Heart left ventricle (tissue), 16 donors: ENCODE measurements at regions not wholly inside any gene's neighbourhood (a gene's known extent, or its start where the extent isn't known, plus 50 kb on each side); places are given as distances from the start of the nearest gene placed in this dataset.

Source experiments
- ATAC-seq, 4 donors: fragments of 200-7000 bp; cut with Tn5 transposase; one replicate each; pipeline ENCODE4 v1.9.1; 2020 to 2022; ENCODE audit warnings: moderate library complexity in 4 of 4, mild to moderate bottlenecking in 3 of 4, moderate number of reproducible peaks in 1 of 4
- DNase-seq, 5 donors: peaks; one replicate each; pipeline ENCODE4 v3.0.0-alpha.2; 2020
- H3K27ac ChIP-seq, 12 donors: fragments of 200-600 bp; sonication (generic) in 4 of 12; one replicate each; pipeline versions ENCODE4 v1.5.0 to v1.8.0; 2016 to 2022; ENCODE audit warnings: mild to moderate bottlenecking in 2 of 12
- H3K27me3 ChIP-seq, 9 donors: fragments of 200-600 bp; sonication (generic) in 2 of 9; one replicate each; pipeline versions ENCODE4 v1.5.1 to v1.8.0; 2016 to 2022; ENCODE audit warnings: mild to moderate bottlenecking in 3 of 9
- H3K36me3 ChIP-seq, 9 donors: fragments of 200-600 bp; sonication (generic) in 2 of 9; one replicate each; pipeline versions ENCODE4 v1.5.0 to v1.8.0; 2018 to 2022; ENCODE audit warnings: mild to moderate bottlenecking in 2 of 9
- H3K4me1 ChIP-seq, 12 donors: fragments of 200-600 bp; sonication (generic) in 4 of 12; one replicate each; pipeline versions ENCODE4 v1.5.0 to v1.8.0; 2016 to 2022; ENCODE audit warnings: mild to moderate bottlenecking in 3 of 12
- H3K4me3 ChIP-seq, 12 donors: fragments of 200-600 bp; sonication (generic) in 4 of 12; one replicate each; pipeline versions ENCODE4 v1.5.0 to v1.8.0; 2017 to 2022; ENCODE audit warnings: mild to moderate bottlenecking in 9 of 12, moderate library complexity in 4 of 12
- H3K9me3 ChIP-seq, 12 donors: fragments of 200-600 bp; sonication (generic) in 4 of 12; one replicate each; pipeline versions ENCODE4 v1.5.0 to v1.8.0; 2016 to 2022; ENCODE audit warnings: mild to moderate bottlenecking in 1 of 12
- POLR2A ChIP-seq, 2 donors: fragments of 450-650 bp; IDR thresholded peaks; one replicate each; pipeline ENCODE4 v1.6.1; 2017; ENCODE audit warnings: antibody characterized with exemption in 2 of 2, mild to moderate bottlenecking in 2 of 2, moderate library complexity in 2 of 2
- WGBS, 4 donors: extraction: QIAGEN DNeasy Blood & Tissue Kit in 2 of 4; methylation state at CpG; one replicate each; pipeline versions ENCODE4 v1.1.5 to v1.1.7; 2013 to 2018; 5-methylcytosine and 5-hydroxymethylcytosine counted together
- intact Hi-C, 10 donors: fragments of 100-400 bp; cut with DNase I; formaldehyde crosslinking; loops; one replicate each; pipeline versions ENCODE4 v1.11.1 to v1.14.2; 2022
- TF ChIP-seq, protein P1 (sequence below), 12 donors: fragments of 200-600 bp; sonication (generic) in 4 of 12; IDR thresholded peaks; one replicate each; pipeline versions ENCODE4 v1.5.0 to v1.8.0; 2018 to 2022; ENCODE audit warnings: antibody characterized with exemption in 12 of 12, mild to moderate bottlenecking in 5 of 12
- donor health status: ischemic (EF 13 %, LVEDD 7.1; RV severe dilation, severe dysfunction).
- donor health status: healthy with polysubstance abuse.
- donor health status: DM: no; HTN: yes; CAD: no.
- donor health status: DM: no; HTN: no; CAD: no.
- donor health status: ischemic (EF 25% LVEDD 6.9; RV normal size, moderate dysfunction).
- donor health status: ischemic (EF 25% LVEDD 5.7; RV mildly dilated, moderate dysfunction).
- donor health status: healthy.
- donor health status: DM: yes; HTN: yes; CAD: no.
- donor health status: ischemic (EF 35%, LVEDD 5.7; RV mildly dilated, moderate dysfunction).
- donor health status: nonischemic (EF 11% LVEDD 7.7; RV severe dilation, severe dysfunction).
- donor health status: DM: yes; HTN: yes; CAD: no.
- donor health status: PGD.
- donor health status: ischemic (EF 29% LVEDD 5.4; RV normal size, mild dysfunction).
- donor health status: nonischemic (EF 23%, LVEDD 6.1; RV moderate dilation, normal function).

GRCh38 chr6:8639928-8640649 lies 204.7 kb upstream of the SLC35B3 start:
- intact Hi-C loops: no loop called here
- no peaks in the 10 kb centered on the region for H3K27me3 ChIP-seq
- H3K4me1 ChIP-seq: no peaks in the 10 kb centered on the region
- no peak overlapping the region for H3K27ac ChIP-seq
- DNase-seq: no peak
- 49 to 70% (median 57%) methylated on average over 3 of the region's 3 CpGs for WGBS, 4 donors
- H3K9me3 ChIP-seq: peaks cover 0 to 12% (median 0%) of the 10 kb centered on the region in 12 donors
- no peak overlapping the region for H3K4me3 ChIP-seq
- ATAC-seq: no peak
- no peak for TF ChIP-seq POLR2A (IDR thresholded peaks at IDR 0.05)
- TF ChIP-seq, protein P1, sequence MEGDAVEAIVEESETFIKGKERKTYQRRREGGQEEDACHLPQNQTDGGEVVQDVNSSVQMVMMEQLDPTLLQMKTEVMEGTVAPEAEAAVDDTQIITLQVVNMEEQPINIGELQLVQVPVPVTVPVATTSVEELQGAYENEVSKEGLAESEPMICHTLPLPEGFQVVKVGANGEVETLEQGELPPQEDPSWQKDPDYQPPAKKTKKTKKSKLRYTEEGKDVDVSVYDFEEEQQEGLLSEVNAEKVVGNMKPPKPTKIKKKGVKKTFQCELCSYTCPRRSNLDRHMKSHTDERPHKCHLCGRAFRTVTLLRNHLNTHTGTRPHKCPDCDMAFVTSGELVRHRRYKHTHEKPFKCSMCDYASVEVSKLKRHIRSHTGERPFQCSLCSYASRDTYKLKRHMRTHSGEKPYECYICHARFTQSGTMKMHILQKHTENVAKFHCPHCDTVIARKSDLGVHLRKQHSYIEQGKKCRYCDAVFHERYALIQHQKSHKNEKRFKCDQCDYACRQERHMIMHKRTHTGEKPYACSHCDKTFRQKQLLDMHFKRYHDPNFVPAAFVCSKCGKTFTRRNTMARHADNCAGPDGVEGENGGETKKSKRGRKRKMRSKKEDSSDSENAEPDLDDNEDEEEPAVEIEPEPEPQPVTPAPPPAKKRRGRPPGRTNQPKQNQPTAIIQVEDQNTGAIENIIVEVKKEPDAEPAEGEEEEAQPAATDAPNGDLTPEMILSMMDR (IDR thresholded peaks at IDR 0.05): no peak
- no peaks in the 10 kb centered on the region for H3K36me3 ChIP-seq

GRCh38 chr6:8637896-8638597 lies 202.7 kb upstream of the SLC35B3 start:
- no peaks in the 10 kb centered on the region for H3K36me3 ChIP-seq
- no peaks in the 10 kb centered on the region for H3K9me3 ChIP-seq
- H3K27ac ChIP-seq: no peak overlapping the region
- no peaks in the 10 kb centered on the region for H3K4me1 ChIP-seq
- no peak for DNase-seq
- intact Hi-C loops: no loop called here
- TF ChIP-seq, protein P1 (IDR thresholded peaks at IDR 0.05): no peak
- no peak for TF ChIP-seq POLR2A (IDR thresholded peaks at IDR 0.05)
- H3K27me3 ChIP-seq: no peaks in the 10 kb centered on the region
- no peak for ATAC-seq
- H3K4me3 ChIP-seq: no peak overlapping the region
- 66 to 87% (median 84%) methylated on average over 4 of the region's 4 CpGs for WGBS, 4 donors

- H3K36me3 ChIP-seq: no peaks in the 10 kb centered on the region
- DNase-seq (no peak), ATAC-seq (no peak)
- TF ChIP-seq, protein P1 (IDR thresholded peaks at IDR 0.05): no peak
- TF ChIP-seq POLR2A (IDR thresholded peaks at IDR 0.05): no peak
- H3K27me3 ChIP-seq: no peaks in the 10 kb centered on the region
- intact Hi-C loops: no loop called here
- H3K9me3 ChIP-seq: no peaks in the 10 kb centered on the region
- no peak overlapping the region for H3K4me3 ChIP-seq
- no peaks in the 10 kb centered on the region for H3K4me1 ChIP-seq
- 68 to 81% (median 72%) methylated on average over 3 of the region's 3 CpGs for WGBS, 4 donors
- H3K27ac ChIP-seq: no peak overlapping the region
Observed at GRCh38 chr6:8633762-8634161, 198.4 kb upstream of the SLC35B3 start.

GRCh38 chr6:8628736-8629135 lies 193.4 kb upstream of the SLC35B3 start:
- Histone ChIP-seq H3K27me3 (no peaks in the 10 kb centered on the region), H3K4me3 (no peak overlapping the region), H3K9me3 (no peaks in the 10 kb centered on the region), H3K4me1 (no peaks in the 10 kb centered on the region), H3K36me3 (no peaks in the 10 kb centered on the region), H3K27ac (no peak overlapping the region)
- 68 to 84% (median 74%) methylated on average over 1 of the region's 1 CpG for WGBS, 4 donors
- ATAC-seq: no peak
- DNase-seq: no peak
- no peak for TF ChIP-seq POLR2A (IDR thresholded peaks at IDR 0.05)
- TF ChIP-seq, protein P1 (IDR thresholded peaks at IDR 0.05): no peak
- intact Hi-C loops: no loop called here
